ENCODE measurements at regions not wholly inside any gene's neighbourhood (a gene's known extent, or its start where the extent isn't known, plus 50 kb on each side); places are given as distances from the start of the nearest gene placed in this dataset.

DNA sequence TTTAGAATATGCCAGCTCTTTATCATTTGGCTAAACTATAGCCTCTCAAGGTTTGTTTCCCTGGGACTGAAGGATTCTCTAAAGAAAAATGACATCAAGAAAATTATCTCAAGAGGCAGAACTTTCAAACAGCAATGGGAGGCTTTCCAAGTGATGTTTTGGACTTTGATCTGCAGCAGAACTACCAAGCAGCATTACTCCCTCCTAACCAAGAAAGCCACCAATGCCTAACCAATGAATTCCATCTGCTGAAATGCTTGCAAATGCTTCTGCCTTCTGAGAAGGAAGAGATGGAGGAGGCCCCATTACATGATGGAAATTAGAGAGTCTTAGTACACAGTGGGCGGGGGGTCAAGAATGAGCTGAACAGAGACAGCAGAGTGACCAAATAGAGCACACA, 95.1 kb upstream of the SLC35G4 start:
- no peaks in the 10 kb centered on the region for H3F3A ChIP-seq (replicated peaks; ENCODE audit: low read depth)
- no peak overlapping the region for H3K4me3 Mint-ChIP-seq
- H3K27ac Mint-ChIP-seq, result no peak overlapping the region
- no peak overlapping the region for H3K27ac ChIP-seq (ENCODE audit: low read depth)
- H3K4me1 ChIP-seq (ENCODE audit: insufficient read depth), result no peaks in the 10 kb centered on the region
- H3K9me2 ChIP-seq (ENCODE audit: insufficient read depth), result no peaks in the 10 kb centered on the region
- TF ChIP-seq ZNF331 (CRISPR knock-in tag; IDR thresholded peaks at IDR 0.05; ENCODE audit: low read depth) (no peak), CREB1 (CRISPR knock-in tag; IDR thresholded peaks at IDR 0.05; ENCODE audit: low read depth) (no peak), EZH2 (IDR thresholded peaks at IDR 0.05; ENCODE audit: low read depth, unreplicated experiment) (no peak), STAT1 (IDR thresholded peaks at IDR 0.05; ENCODE audit: unreplicated experiment) (no peak), JUNB (IDR thresholded peaks at IDR 0.05; ENCODE audit: unreplicated experiment) (no peak), POLR2AphosphoS5 (IDR thresholded peaks at IDR 0.05; ENCODE audit: low read depth) (no peak), ZNF114 (CRISPR knock-in tag; IDR thresholded peaks at IDR 0.05) (no peak), NANOG (IDR thresholded peaks at IDR 0.05; ENCODE audit: borderline replicate concordance) (no peak), EZH2phosphoT487 (IDR thresholded peaks at IDR 0.05; ENCODE audit: unreplicated experiment) (no peak)
- TF ChIP-seq, protein P1, sequence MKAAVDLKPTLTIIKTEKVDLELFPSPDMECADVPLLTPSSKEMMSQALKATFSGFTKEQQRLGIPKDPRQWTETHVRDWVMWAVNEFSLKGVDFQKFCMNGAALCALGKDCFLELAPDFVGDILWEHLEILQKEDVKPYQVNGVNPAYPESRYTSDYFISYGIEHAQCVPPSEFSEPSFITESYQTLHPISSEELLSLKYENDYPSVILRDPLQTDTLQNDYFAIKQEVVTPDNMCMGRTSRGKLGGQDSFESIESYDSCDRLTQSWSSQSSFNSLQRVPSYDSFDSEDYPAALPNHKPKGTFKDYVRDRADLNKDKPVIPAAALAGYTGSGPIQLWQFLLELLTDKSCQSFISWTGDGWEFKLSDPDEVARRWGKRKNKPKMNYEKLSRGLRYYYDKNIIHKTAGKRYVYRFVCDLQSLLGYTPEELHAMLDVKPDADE (IDR thresholded peaks at IDR 0.05), result no peak
- TF ChIP-seq, protein P2, sequence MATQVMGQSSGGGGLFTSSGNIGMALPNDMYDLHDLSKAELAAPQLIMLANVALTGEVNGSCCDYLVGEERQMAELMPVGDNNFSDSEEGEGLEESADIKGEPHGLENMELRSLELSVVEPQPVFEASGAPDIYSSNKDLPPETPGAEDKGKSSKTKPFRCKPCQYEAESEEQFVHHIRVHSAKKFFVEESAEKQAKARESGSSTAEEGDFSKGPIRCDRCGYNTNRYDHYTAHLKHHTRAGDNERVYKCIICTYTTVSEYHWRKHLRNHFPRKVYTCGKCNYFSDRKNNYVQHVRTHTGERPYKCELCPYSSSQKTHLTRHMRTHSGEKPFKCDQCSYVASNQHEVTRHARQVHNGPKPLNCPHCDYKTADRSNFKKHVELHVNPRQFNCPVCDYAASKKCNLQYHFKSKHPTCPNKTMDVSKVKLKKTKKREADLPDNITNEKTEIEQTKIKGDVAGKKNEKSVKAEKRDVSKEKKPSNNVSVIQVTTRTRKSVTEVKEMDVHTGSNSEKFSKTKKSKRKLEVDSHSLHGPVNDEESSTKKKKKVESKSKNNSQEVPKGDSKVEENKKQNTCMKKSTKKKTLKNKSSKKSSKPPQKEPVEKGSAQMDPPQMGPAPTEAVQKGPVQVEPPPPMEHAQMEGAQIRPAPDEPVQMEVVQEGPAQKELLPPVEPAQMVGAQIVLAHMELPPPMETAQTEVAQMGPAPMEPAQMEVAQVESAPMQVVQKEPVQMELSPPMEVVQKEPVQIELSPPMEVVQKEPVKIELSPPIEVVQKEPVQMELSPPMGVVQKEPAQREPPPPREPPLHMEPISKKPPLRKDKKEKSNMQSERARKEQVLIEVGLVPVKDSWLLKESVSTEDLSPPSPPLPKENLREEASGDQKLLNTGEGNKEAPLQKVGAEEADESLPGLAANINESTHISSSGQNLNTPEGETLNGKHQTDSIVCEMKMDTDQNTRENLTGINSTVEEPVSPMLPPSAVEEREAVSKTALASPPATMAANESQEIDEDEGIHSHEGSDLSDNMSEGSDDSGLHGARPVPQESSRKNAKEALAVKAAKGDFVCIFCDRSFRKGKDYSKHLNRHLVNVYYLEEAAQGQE (IDR thresholded peaks at IDR 0.05; ENCODE audit: unreplicated experiment), result no peak
- TF ChIP-seq, protein P3, sequence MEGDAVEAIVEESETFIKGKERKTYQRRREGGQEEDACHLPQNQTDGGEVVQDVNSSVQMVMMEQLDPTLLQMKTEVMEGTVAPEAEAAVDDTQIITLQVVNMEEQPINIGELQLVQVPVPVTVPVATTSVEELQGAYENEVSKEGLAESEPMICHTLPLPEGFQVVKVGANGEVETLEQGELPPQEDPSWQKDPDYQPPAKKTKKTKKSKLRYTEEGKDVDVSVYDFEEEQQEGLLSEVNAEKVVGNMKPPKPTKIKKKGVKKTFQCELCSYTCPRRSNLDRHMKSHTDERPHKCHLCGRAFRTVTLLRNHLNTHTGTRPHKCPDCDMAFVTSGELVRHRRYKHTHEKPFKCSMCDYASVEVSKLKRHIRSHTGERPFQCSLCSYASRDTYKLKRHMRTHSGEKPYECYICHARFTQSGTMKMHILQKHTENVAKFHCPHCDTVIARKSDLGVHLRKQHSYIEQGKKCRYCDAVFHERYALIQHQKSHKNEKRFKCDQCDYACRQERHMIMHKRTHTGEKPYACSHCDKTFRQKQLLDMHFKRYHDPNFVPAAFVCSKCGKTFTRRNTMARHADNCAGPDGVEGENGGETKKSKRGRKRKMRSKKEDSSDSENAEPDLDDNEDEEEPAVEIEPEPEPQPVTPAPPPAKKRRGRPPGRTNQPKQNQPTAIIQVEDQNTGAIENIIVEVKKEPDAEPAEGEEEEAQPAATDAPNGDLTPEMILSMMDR (conservative IDR thresholded peaks at IDR 0.05; ENCODE audit: low read depth in 2 of 2), result no peak
- TF ChIP-seq, protein P4, sequence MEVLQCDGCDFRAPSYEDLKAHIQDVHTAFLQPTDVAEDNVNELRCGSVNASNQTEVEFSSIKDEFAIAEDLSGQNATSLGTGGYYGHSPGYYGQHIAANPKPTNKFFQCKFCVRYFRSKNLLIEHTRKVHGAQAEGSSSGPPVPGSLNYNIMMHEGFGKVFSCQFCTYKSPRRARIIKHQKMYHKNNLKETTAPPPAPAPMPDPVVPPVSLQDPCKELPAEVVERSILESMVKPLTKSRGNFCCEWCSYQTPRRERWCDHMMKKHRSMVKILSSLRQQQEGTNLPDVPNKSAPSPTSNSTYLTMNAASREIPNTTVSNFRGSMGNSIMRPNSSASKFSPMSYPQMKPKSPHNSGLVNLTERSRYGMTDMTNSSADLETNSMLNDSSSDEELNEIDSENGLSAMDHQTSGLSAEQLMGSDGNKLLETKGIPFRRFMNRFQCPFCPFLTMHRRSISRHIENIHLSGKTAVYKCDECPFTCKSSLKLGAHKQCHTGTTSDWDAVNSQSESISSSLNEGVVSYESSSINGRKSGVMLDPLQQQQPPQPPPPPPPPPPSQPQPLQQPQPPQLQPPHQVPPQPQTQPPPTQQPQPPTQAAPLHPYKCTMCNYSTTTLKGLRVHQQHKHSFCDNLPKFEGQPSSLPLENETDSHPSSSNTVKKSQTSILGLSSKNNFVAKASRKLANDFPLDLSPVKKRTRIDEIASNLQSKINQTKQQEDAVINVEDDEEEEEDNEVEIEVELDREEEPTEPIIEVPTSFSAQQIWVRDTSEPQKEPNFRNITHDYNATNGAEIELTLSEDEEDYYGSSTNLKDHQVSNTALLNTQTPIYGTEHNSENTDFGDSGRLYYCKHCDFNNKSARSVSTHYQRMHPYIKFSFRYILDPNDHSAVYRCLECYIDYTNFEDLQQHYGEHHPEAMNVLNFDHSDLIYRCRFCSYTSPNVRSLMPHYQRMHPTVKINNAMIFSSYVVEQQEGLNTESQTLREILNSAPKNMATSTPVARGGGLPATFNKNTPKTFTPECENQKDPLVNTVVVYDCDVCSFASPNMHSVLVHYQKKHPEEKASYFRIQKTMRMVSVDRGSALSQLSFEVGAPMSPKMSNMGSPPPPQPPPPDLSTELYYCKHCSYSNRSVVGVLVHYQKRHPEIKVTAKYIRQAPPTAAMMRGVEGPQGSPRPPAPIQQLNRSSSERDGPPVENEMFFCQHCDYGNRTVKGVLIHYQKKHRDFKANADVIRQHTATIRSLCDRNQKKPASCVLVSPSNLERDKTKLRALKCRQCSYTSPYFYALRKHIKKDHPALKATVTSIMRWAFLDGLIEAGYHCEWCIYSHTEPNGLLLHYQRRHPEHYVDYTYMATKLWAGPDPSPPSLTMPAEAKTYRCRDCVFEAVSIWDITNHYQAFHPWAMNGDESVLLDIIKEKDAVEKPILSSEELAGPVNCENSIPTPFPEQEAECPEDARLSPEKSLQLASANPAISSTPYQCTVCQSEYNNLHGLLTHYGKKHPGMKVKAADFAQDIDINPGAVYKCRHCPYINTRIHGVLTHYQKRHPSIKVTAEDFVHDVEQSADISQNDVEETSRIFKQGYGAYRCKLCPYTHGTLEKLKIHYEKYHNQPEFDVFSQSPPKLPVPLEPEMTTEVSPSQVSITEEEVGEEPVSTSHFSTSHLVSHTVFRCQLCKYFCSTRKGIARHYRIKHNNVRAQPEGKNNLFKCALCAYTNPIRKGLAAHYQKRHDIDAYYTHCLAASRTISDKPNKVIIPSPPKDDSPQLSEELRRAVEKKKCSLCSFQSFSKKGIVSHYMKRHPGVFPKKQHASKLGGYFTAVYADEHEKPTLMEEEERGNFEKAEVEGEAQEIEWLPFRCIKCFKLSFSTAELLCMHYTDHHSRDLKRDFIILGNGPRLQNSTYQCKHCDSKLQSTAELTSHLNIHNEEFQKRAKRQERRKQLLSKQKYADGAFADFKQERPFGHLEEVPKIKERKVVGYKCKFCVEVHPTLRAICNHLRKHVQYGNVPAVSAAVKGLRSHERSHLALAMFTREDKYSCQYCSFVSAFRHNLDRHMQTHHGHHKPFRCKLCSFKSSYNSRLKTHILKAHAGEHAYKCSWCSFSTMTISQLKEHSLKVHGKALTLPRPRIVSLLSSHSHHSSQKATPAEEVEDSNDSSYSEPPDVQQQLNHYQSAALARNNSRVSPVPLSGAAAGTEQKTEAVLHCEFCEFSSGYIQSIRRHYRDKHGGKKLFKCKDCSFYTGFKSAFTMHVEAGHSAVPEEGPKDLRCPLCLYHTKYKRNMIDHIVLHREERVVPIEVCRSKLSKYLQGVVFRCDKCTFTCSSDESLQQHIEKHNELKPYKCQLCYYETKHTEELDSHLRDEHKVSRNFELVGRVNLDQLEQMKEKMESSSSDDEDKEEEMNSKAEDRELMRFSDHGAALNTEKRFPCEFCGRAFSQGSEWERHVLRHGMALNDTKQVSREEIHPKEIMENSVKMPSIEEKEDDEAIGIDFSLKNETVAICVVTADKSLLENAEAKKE (CRISPR knock-in tag; IDR thresholded peaks at IDR 0.05), result no peak
- DNase-seq (ENCODE audit: low spot score), result no peak
- no peak overlapping the region for H3K4me2 ChIP-seq
- H3K36me3 Mint-ChIP-seq (ENCODE audit: low read depth), result no peaks in the 10 kb centered on the region
- H3K27me3 ChIP-seq (ENCODE audit: insufficient read depth), result no peaks in the 10 kb centered on the region
- peaks cover 4% of the 10 kb centered on the region; the same call in 1 of the 3 replicates for H3K4me1 Mint-ChIP-seq
- no peaks in the 10 kb centered on the region for H3K36me3 ChIP-seq (ENCODE audit: insufficient read depth)
- H3K79me2 ChIP-seq (replicated peaks; ENCODE audit: insufficient read depth), result no peaks in the 10 kb centered on the region
- no peaks in the 10 kb centered on the region for H3K9me3 Mint-ChIP-seq
- H3K27me3 Mint-ChIP-seq (ENCODE audit: insufficient read depth, low read depth, poor library complexity), result peaks cover 3% of the 10 kb centered on the region
- no peak overlapping the region for H3K4me3 ChIP-seq
- H4K20me1 ChIP-seq (replicated peaks; ENCODE audit: insufficient read depth), result no peaks in the 10 kb centered on the region
- peak overlapping the region; percentile 60; the same call in 1 of the 2 replicates for H2AFZ ChIP-seq
- no peak for ATAC-seq
